Stimulated activated CD8-positive, alpha-beta memory T cell treated with anti-CD3 and anti-CD28 coated beads, Interleukin-7, amount 100 ng/mL, for 24 hours (primary cell): ENCODE measurements at regions not wholly inside any gene's neighbourhood (a gene's known extent, or its start where the extent isn't known, plus 50 kb on each side); places are given as distances from the start of the nearest gene placed in this dataset.
"Not testable (repeated sequence)": the region's sequence is repeated elsewhere in the genome, so short reads cannot be mapped to it uniquely, and the experiment has no call there.

Experiments
- DNase-seq: peaks from one replicate; pipeline ENCODE4 v3.0.0-alpha.2; 2020; ENCODE audit warnings: low read depth

- no peak for DNase-seq
These were observed 56.0 kb upstream of the LRPPRC start for GRCh38 chr2:44051593-44052347.

- DNase-seq: no peak
These were observed 56.8 kb upstream of the LRPPRC start for GRCh38 chr2:44052584-44052983.

GRCh38 chr2:44053052-44053451 lies 57.3 kb upstream of the LRPPRC start:
- DNase-seq: no peak

GRCh38 chr2:44053456-44053855 lies 57.7 kb upstream of the LRPPRC start:
- no peak for DNase-seq

GRCh38 chr2:44055229-44055628 lies 59.4 kb upstream of the LRPPRC start:
- DNase-seq: no peak

GRCh38 chr2:44055664-44056063 lies 59.9 kb upstream of the LRPPRC start:
- DNase-seq: no peak

GRCh38 chr2:44056947-44057346 lies 61.2 kb upstream of the LRPPRC start:
- DNase-seq: no peak

GRCh38 chr2:44060286-44060685 lies 64.5 kb upstream of the LRPPRC start:
- not testable (repeated sequence) for DNase-seq

- no peak for DNase-seq
These were observed 65.2 kb upstream of the LRPPRC start for GRCh38 chr2:44060990-44061389.

GRCh38 chr2:44061469-44061868 lies 65.7 kb upstream of the LRPPRC start:
- DNase-seq: no peak

- no peak for DNase-seq
These were observed 66.1 kb upstream of the LRPPRC start for GRCh38 chr2:44061876-44062275.

- DNase-seq: no peak
These were observed 67.2 kb upstream of the LRPPRC start for GRCh38 chr2:44063033-44063432.

- not testable (repeated sequence) for DNase-seq
These were observed 68.5 kb upstream of the LRPPRC start for GRCh38 chr2:44064281-44064680.

GRCh38 chr2:44067012-44067790 lies 71.4 kb upstream of the LRPPRC start:
- not testable (repeated sequence) for DNase-seq

GRCh38 chr2:44067791-44068181 lies 72.0 kb upstream of the LRPPRC start:
- not testable (repeated sequence) for DNase-seq

- no peak for DNase-seq
These were observed 75.8 kb upstream of the LRPPRC start for GRCh38 chr2:44071454-44072046.

- DNase-seq: not testable (repeated sequence)
These were observed 77.9 kb upstream of the LRPPRC start for GRCh38 chr2:44073667-44074066.

- DNase-seq: not testable (repeated sequence)
These were observed 79.0 kb upstream of the LRPPRC start for GRCh38 chr2:44074795-44075194.

- no peak for DNase-seq
These were observed 79.8 kb upstream of the LRPPRC start for GRCh38 chr2:44075541-44075940.

GRCh38 chr2:44077942-44078511 lies 82.2 kb upstream of the LRPPRC start:
- no peak for DNase-seq

- no peak for DNase-seq
These were observed 83.9 kb upstream of the LRPPRC start for GRCh38 chr2:44079686-44080085.

- DNase-seq: no peak
These were observed 85.6 kb upstream of the PPM1B start for GRCh38 chr2:44083054-44083453.

- no peak for DNase-seq
These were observed 83.8 kb upstream of the PPM1B start for GRCh38 chr2:44084850-44085249.
